GM18519 (cell line): ENCODE measurements at regions not wholly inside any gene's neighbourhood (a gene's known extent, or its start where the extent isn't known, plus 50 kb on each side); places are given as distances from the start of the nearest gene placed in this dataset.

Experiments
- ATAC-seq: cut with Tn5 transposase; IDR thresholded peaks from one replicate; pipeline ENCODE4 v1.9.1; 2021; ENCODE audit warnings: mild to moderate bottlenecking, moderate library complexity; ENCODE audit not compliant: unreplicated experiment, low FRiP score

GRCh38 chr5:29412979-29413378 is 1780.5 kb upstream of the CDH6 start:
- no peak for ATAC-seq

- ATAC-seq, result no peak
Observed at GRCh38 chr5:29402270-29402669, 1791.2 kb upstream of the CDH6 start.

DNA sequence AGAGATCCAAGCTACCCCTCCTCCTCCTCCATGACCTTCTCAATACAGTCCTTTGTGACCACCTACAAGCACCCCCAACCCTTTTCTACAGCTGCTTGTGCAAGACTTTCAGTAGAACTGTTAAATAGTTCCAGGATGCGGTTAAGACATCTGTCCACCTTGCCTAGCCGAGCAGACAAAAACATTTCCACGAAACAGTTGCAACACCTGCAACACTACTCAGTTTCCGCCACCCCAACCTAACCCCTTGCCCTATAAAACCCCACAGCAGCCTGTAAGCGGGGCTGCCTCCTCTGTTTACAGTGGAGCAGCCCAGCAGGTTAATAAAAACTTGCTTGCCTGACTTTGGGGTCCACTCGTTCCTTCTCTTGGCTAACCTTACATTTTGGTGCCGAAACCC is 1803.5 kb upstream of the CDH6 start:
- no peak for ATAC-seq

- ATAC-seq, result no peak
Observed at GRCh38 chr5:29387384-29387783, 1806.1 kb upstream of the CDH6 start.

DNA sequence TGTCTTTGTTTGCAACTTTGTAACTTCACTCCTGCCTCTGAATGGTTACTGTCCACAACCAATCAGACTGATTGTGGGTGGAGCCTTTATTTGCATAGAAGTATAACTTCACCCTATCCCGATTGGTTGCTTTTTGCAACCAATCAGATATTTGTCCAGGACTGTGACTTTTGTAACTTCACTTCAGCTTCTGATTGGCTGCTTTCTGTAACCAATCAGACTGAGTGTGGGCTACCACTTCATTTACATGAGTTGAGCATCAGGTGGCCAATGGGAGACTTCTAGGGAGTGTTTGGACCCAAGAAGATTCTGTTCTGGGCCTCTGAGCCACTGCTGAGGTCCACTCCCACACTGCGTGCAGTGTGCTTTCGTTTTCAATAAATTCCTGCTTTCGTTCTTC is 1810.7 kb upstream of the CDH6 start:
- no peak for ATAC-seq

GRCh38 chr5:29380029-29380428 is 1813.5 kb upstream of the CDH6 start:
- ATAC-seq, result no peak

GRCh38 chr5:29379619-29380018 is 1813.9 kb upstream of the CDH6 start:
- no peak for ATAC-seq

DNA sequence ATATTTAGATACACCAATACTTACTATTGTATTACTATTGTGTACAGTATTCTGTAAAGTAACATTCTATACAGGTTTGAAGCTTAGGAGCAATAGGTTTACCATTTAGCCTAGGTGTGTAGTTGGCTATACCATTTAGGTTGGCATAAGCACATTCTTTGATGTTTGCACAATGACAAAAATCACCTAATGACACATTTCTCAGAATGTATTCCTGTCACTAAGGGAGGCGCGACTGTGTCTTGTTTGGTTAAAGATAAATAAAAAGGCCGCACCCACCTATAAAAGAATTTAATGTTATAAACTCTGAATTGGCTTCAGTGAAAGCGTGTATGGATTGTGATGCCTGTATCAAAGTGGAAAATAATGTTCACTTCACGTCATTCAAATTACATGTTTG is 1815.4 kb upstream of the CDH6 start:
- no peak for ATAC-seq

GRCh38 chr5:29370248-29370647 is 1823.2 kb upstream of the CDH6 start:
- ATAC-seq, result no peak

GRCh38 chr5:29367176-29367833 is 1826.2 kb upstream of the CDH6 start:
- ATAC-seq, result no peak

- no peak for ATAC-seq
Observed at GRCh38 chr5:29351170-29351569, 1842.3 kb upstream of the CDH6 start.

DNA sequence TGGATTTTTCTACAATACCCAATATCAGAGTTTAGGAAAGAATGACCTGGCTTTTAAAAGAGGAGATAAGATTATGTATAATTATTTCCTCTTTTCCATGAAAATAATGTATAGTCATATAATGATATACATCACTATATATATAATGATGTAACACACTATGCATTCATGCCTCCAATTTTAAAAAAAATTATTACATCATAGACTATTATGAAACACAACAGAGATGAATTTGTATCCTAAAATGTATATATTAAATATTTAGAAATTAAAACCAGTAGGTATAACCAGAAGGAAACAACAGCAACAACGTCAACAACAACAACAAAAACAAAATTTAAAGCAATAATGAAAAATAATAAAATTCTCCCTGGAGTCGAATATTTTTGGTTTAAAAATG is 1856.5 kb upstream of the CDH6 start:
- no peak for ATAC-seq

DNA sequence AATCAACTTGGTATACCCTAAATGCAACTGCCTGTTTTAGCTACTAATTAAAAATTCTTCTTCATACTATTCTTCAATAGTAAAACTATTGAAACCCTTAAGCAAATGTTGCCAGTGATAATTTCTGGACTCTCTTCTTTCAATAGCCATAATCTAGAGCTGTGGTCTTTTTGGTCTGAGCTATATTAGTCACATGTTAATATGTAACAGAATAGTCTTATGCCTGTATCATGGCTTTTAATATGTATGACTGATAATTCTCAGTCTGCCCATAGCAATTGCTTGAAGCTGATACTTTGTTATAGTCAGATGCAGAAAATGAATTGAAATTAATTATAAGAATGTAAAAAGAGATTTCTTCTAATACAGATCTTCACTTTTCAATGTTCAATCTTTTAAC is 1871.9 kb upstream of the CDH6 start:
- no peak for ATAC-seq

DNA sequence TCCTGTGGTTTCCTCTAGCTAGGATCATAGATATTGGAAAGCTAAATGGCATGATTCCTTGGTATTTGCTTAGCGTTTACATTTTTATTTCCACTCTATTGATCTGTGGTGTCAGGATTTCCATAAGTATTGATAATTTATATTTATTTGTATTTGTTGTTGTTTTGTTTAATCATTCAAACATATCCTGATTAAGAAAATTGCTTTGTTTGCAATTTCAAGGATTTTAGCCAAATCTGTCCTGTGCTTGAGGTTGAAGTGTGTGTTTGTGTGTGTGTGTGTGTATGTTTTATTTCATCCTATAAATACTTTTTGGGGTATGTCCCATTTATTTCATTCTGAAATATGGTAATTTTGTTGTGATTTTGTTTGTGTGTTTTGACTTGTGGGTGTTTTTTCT is 1884.1 kb upstream of the CDH6 start:
- no peak for ATAC-seq

- ATAC-seq, result no peak
Observed at GRCh38 chr5:29307478-29307877, 1886.0 kb upstream of the CDH6 start.

GRCh38 chr5:29304545-29304944 is 1888.9 kb upstream of the CDH6 start:
- no peak for ATAC-seq

- no peak for ATAC-seq
Observed at GRCh38 chr5:29296548-29296947, 1896.9 kb upstream of the CDH6 start.

DNA sequence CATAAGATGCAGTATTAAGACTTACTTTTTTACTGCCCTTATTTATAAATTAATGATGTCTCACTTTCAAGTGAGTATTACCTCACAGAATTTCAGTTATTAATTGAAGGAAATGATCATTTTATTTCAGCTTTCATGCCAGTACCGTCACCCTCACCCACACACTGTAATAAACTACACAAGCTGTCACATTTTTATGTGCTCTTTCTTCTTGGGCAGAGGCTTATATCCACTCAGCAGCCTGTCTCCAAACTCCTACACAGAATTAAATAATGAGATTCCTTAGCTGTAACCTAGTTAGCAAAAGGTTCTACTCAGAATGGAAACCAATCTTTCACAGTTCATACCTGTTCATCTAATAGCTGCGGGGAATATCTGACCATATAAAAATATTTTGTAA is 1915.8 kb upstream of the CDH6 start:
- ATAC-seq, result no peak

- no peak for ATAC-seq
Observed at GRCh38 chr5:29276371-29276770, 1917.1 kb upstream of the CDH6 start.

- ATAC-seq, result no peak
Observed at GRCh38 chr5:29263915-29264351, 1929.6 kb upstream of the CDH6 start.

DNA sequence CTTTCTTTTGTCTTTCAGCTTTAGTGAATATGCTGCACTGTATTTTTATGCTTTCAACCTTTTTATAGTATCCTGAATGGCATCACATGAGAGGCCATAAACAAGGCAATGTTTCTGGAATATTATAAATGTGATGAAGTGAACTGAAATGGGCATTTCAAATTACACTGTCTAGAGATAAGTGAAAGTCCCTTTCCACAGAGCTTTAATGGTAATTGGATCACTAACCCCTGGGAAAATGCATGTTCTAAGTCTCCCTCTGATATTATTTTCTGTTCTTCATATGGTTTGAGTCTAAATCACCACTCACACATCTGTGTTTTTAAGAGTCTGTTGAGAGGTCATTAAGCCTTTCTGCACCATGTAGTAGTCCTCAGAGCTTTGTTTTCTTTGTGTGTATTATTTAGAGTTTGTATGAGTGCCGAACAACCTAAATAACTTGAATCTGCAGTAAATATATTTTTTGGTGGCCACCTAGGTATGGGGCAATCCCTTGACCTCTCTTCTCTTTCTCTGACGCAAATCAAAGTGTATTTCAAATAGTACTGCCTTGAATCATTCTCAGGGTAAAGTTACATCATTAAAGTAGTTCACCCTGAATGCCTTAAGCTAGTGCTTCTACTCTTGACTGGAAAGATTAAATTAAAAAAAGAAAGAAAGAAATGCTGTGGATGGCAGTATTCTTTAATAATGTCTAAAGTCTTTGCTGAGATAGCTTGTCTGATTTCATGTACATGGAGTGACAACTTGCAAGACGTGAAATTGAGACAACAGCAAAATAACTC is 1931.0 kb upstream of the CDH6 start:
- no peak for ATAC-seq

- ATAC-seq, result no peak
Observed at GRCh38 chr5:29261213-29261612, 1932.3 kb upstream of the CDH6 start.
